Erythroblast (primary cell): ENCODE measurements at regions not wholly inside any gene's neighbourhood (a gene's known extent, or its start where the extent isn't known, plus 50 kb on each side); places are given as distances from the start of the nearest gene placed in this dataset.

Experiments
- GATA1 ChIP-seq: IDR thresholded peaks from 2 replicates; pipeline ENCODE4 v1.6.1; 2011; ENCODE audit warnings: low read depth, mild to moderate bottlenecking, control low read depth, low read length, moderate library complexity
- POLR2A ChIP-seq: IDR thresholded peaks from 2 replicates; pipeline ENCODE4 v1.6.1; 2011; ENCODE audit warnings: mild to moderate bottlenecking, low read length

DNA sequence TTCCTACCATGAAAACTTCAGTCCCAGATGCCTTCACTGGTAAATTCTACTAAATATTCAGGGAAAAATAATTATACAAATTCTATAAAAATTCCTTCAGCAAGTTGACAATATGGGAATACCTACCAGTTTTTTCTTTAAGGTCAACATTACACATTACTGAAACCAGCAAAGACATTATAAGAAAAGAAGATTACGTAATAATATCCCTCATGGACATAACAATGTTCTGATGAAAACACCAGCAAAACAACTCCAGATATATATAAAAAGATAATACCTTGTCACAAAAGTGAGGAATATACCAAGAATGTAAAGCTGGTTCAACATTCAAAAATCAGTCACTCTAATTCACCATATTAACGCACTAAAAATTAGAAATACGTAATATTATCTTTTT lies 507.9 kb downstream of the DMRTA1 start:
- TF ChIP-seq POLR2A (no peak), GATA1 (no peak)
